Endothelial cell (in vitro differentiated cells): ENCODE measurements at regions not wholly inside any gene's neighbourhood (a gene's known extent, or its start where the extent isn't known, plus 50 kb on each side); places are given as distances from the start of the nearest gene placed in this dataset.

Experiments
- DNase-seq: peaks from one replicate; pipeline ENCODE4 v3.0.0; 2021; ENCODE audit warnings: low spot score
- H3K27ac Mint-ChIP-seq: one replicate; pipeline ENCODE4 v1.8.0; 2021; ENCODE audit warnings: mixed read lengths, inconsistent platforms; ENCODE audit not compliant: unreplicated experiment
- H3K27me3 Mint-ChIP-seq: one replicate; pipeline ENCODE4 v1.8.0; 2021; ENCODE audit warnings: mild to moderate bottlenecking, moderate library complexity, mixed read lengths, inconsistent platforms; ENCODE audit not compliant: unreplicated experiment
- H3K36me3 Mint-ChIP-seq: one replicate; pipeline ENCODE4 v1.8.0; 2021; ENCODE audit warnings: mild to moderate bottlenecking, low read depth, mixed read lengths, inconsistent platforms; ENCODE audit not compliant: unreplicated experiment
- H3K4me1 Mint-ChIP-seq: one replicate; pipeline ENCODE4 v1.8.0; 2021; ENCODE audit warnings: mild to moderate bottlenecking, mixed read lengths, inconsistent platforms; ENCODE audit not compliant: unreplicated experiment
- H3K4me3 Mint-ChIP-seq: one replicate; pipeline ENCODE4 v1.8.0; 2021; ENCODE audit warnings: mild to moderate bottlenecking, mixed read lengths, inconsistent platforms; ENCODE audit not compliant: unreplicated experiment
- H3K9me3 Mint-ChIP-seq: one replicate; pipeline ENCODE4 v1.8.0; 2021; ENCODE audit warnings: mixed read lengths, inconsistent platforms; ENCODE audit not compliant: unreplicated experiment
- CTCF ChIP-seq: fragments of 200-600 bp; sonication (generic); IDR thresholded peaks from one replicate; pipeline ENCODE4 v1.5.0; 2021; ENCODE audit warnings: antibody characterized with exemption; ENCODE audit not compliant: unreplicated experiment

- no peaks in the 10 kb centered on the region for H3K9me3 Mint-ChIP-seq
- no peaks in the 10 kb centered on the region for H3K27me3 Mint-ChIP-seq
- no peak for DNase-seq
- TF ChIP-seq CTCF, result no peak
- peaks cover 10% of the 10 kb centered on the region for H3K4me1 Mint-ChIP-seq
- H3K36me3 Mint-ChIP-seq, result no peaks in the 10 kb centered on the region
- H3K4me3 Mint-ChIP-seq, result no peak overlapping the region
- H3K27ac Mint-ChIP-seq, result no peak overlapping the region
These were observed 351.4 kb upstream of the KCNMB2 start for GRCh38 chr3:178184833-178185232.

- Mint-ChIP-seq H3K27me3 (no peaks in the 10 kb centered on the region), H3K9me3 (no peaks in the 10 kb centered on the region), H3K4me1 (peaks cover 10% of the 10 kb centered on the region), H3K27ac (no peak overlapping the region), H3K36me3 (no peaks in the 10 kb centered on the region), H3K4me3 (no peak overlapping the region)
- DNase-seq, result no peak
- no peak for TF ChIP-seq CTCF
These were observed 349.6 kb upstream of the KCNMB2 start for GRCh38 chr3:178186666-178187065.

GRCh38 chr3:178189854-178190253, 346.4 kb upstream of the KCNMB2 start:
- Mint-ChIP-seq H3K27ac (no peak overlapping the region), H3K9me3 (no peaks in the 10 kb centered on the region), H3K36me3 (no peaks in the 10 kb centered on the region), H3K4me1 (peaks cover 14% of the 10 kb centered on the region), H3K27me3 (no peaks in the 10 kb centered on the region), H3K4me3 (no peak overlapping the region)
- DNase-seq, result no peak
- no peak for TF ChIP-seq CTCF

- no peaks in the 10 kb centered on the region for H3K9me3 Mint-ChIP-seq
- DNase-seq, result no peak
- no peak overlapping the region for H3K27ac Mint-ChIP-seq
- no peaks in the 10 kb centered on the region for H3K27me3 Mint-ChIP-seq
- no peak for TF ChIP-seq CTCF
- no peaks in the 10 kb centered on the region for H3K36me3 Mint-ChIP-seq
- H3K4me3 Mint-ChIP-seq, result no peak overlapping the region
- peaks cover 5% of the 10 kb centered on the region for H3K4me1 Mint-ChIP-seq
These were observed 342.4 kb upstream of the KCNMB2 start for GRCh38 chr3:178193846-178194245.

- Mint-ChIP-seq H3K4me3 (no peak overlapping the region), H3K27ac (no peak overlapping the region), H3K4me1 (peaks cover 5% of the 10 kb centered on the region), H3K36me3 (no peaks in the 10 kb centered on the region), H3K9me3 (no peaks in the 10 kb centered on the region), H3K27me3 (no peaks in the 10 kb centered on the region)
- no peak for DNase-seq
- TF ChIP-seq CTCF, result no peak
These were observed 341.7 kb upstream of the KCNMB2 start for GRCh38 chr3:178194539-178194938.
